Common myeloid progenitor, CD34-positive (primary cell): ENCODE measurements at regions not wholly inside any gene's neighbourhood (a gene's known extent, or its start where the extent isn't known, plus 50 kb on each side); places are given as distances from the start of the nearest gene placed in this dataset.

ENCODE experiments used
- CTCF ChIA-PET: fragments of 350-600 bp; sonication (Branson Sonifier 250); formaldehyde crosslinking; loops from one replicate; lab custom pipeline; 2021; ENCODE audit warnings: antibody characterized with exemption; lab: Charles Lee
- POLR2A ChIA-PET: fragments of 350-600 bp; sonication (Branson Sonifier 250); formaldehyde crosslinking; loops from one replicate; lab custom pipeline; 2021; ENCODE audit warnings: antibody characterized with exemption; lab: Charles Lee
- DNase-seq, 3 donors: peaks; one replicate each; pipeline versions ENCODE4 v3.0.0 to v3.0.0-alpha.2; 2013
- H3K27ac ChIP-seq, 2 experiments: 1 replicate in 1 of 2; 2 replicates in 1 of 2; pipeline ENCODE4 v1.7.0; 2013; ENCODE audit warnings: inconsistent platforms in 2 of 2, low read length in 2 of 2, mild to moderate bottlenecking in 2 of 2, low read depth in 1 of 2, moderate library complexity in 1 of 2; ENCODE audit not compliant: severe bottlenecking in 2 of 2, insufficient read depth in 1 of 2, poor library complexity in 1 of 2
- H3K27me3 ChIP-seq, 5 experiments: replicated peaks in 2 of 5; 1 replicate in 3 of 5; 2 replicates in 2 of 5; pipeline versions ENCODE4 v1.6.1 to v1.7.0; 2013; ENCODE audit warnings: low read length in 4 of 5, mild to moderate bottlenecking in 2 of 5, moderate library complexity in 2 of 5, inconsistent platforms in 1 of 5; ENCODE audit not compliant: insufficient read depth in 5 of 5, control insufficient read depth in 4 of 5
- H3K36me3 ChIP-seq, 4 experiments: 1 replicate in 2 of 4; 2 replicates in 2 of 4; pipeline versions ENCODE4 v1.6.1 to v1.7.0; 2013; ENCODE audit warnings: low read length in 3 of 4, control low read depth in 1 of 4, mild to moderate bottlenecking in 1 of 4; ENCODE audit not compliant: control insufficient read depth in 4 of 4, insufficient read depth in 4 of 4
- H3K4me1 ChIP-seq, 4 experiments: 1 replicate in 3 of 4; 2 replicates in 1 of 4; pipeline versions ENCODE4 v1.6.1 to v1.7.1; 2013; ENCODE audit warnings: low read length in 3 of 4, mild to moderate bottlenecking in 3 of 4, control low read depth in 1 of 4, inconsistent platforms in 1 of 4, moderate library complexity in 1 of 4; ENCODE audit not compliant: control insufficient read depth in 4 of 4, insufficient read depth in 4 of 4; ENCODE audit errors: control extremely low read depth in 1 of 4
- H3K4me3 ChIP-seq, 7 experiments: 1 replicate in 4 of 7; 2 replicates in 3 of 7; pipeline versions ENCODE4 v1.5.1 to v1.7.0; 2013; ENCODE audit warnings: mild to moderate bottlenecking in 7 of 7, low read length in 6 of 7, moderate library complexity in 6 of 7, inconsistent platforms in 2 of 7, low read depth in 2 of 7, control low read depth in 1 of 7; ENCODE audit not compliant: insufficient read depth in 4 of 7, control insufficient read depth in 1 of 7; ENCODE audit errors: extremely low read depth in 1 of 7
- H3K9me3 ChIP-seq, 5 experiments: 1 replicate in 4 of 5; 2 replicates in 1 of 5; pipeline versions ENCODE4 v1.6.1 to v1.7.1; 2013; ENCODE audit warnings: low read length in 4 of 5, mild to moderate bottlenecking in 2 of 5, inconsistent platforms in 1 of 5, low read depth in 1 of 5, moderate library complexity in 1 of 5; ENCODE audit not compliant: control insufficient read depth in 4 of 5, insufficient read depth in 2 of 5; ENCODE audit errors: control extremely low read depth in 1 of 5
- WGBS: methylation state at CpG from one replicate; pipeline ENCODE4 v1.1.5; 2013; ENCODE audit not compliant: insufficient coverage; 5-methylcytosine and 5-hydroxymethylcytosine counted together

DNA sequence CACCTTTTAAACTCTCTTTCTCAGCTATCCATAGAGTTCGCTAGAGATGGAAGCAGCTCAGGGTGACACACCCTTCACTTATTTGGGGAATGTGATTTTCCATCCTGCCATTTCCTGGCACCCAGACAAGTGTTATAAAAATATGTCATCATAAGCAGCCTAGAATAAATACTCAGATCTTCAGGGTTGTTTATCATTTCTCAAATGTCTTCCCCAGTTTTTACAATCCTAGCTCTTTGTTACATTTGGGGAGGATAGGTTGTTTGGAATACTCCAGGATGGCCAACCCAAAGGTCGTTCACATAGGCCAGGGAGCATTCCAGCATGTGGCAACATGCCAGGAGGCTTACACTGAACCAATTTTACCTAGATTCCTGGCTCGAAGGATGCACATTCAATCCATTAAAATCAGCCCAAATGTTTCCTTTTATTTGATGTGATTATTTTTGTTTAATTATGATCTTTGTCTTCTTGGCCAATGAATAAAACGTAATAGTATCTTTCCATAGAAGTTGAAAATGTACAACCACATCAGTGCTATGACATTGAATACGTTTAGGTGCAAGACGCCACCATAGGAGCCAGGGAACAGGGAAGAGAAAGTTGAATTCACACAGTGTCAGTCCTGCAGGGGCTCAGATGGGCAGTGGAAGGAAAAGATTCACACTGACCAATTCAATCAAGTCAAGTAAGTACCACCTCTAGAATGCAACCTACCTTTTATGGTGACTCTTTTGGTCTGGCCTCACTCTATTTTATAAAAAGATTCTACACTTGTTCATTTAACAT is 537.7 kb upstream of the MDFIC2 start:
- ChIA-PET POLR2A (no interaction called here), CTCF (no interaction called here)
- H3K4me3 ChIP-seq: no peak overlapping the region
- H3K27me3 ChIP-seq: no peaks in the 10 kb centered on the region
- no peaks in the 10 kb centered on the region for H3K36me3 ChIP-seq
- WGBS: 95% methylated on average over 4 of the region's 6 CpGs
- no peak for DNase-seq
- H3K27ac ChIP-seq: no peak overlapping the region
- H3K4me1 ChIP-seq: no peaks in the 10 kb centered on the region
- no peaks in the 10 kb centered on the region for H3K9me3 ChIP-seq

DNA sequence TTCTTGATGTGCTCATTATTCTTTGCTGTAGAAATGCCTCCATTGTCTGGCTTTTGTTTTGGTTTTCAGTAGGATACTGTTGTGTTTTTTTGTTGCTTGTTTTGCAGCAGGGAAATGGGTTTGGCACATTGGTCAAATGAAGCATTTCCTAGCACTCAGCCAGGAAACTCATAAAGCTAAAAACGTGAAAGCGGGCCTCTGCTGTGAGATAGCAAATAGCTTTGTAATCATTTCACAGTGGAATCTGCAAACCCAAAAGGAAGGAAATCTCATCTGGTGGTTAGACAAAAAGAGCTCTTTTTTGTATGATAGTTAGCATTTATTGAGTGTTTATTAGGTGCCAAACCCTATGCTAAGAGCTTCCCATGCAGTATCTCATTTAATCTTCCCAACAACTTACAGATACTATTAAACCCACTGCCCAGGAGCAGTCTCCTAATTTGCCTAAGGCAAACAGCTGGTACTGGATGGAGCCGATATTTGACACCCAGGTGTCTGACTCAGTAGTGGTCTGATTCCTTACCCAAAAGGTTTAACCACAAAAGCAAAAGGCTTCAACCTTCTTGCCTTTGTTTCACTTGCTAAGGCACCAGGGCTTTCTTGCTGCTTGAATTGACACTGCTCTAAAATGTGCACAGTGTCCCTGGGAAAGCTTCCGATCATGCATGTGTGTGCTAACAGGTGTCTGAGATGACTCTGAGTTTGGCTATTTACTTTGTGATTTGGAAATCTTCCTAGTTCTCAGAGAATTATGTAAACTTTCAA is 527.9 kb upstream of the MDFIC2 start:
- Histone ChIP-seq H3K4me1 (no peaks in the 10 kb centered on the region), H3K27me3 (no peaks in the 10 kb centered on the region), H3K36me3 (no peaks in the 10 kb centered on the region), H3K27ac (no peak overlapping the region), H3K9me3 (no peaks in the 10 kb centered on the region), H3K4me3 (no peak overlapping the region)
- 71% methylated on average over 3 of the region's 4 CpGs for WGBS
- POLR2A ChIA-PET: no interaction called here
- no peak for DNase-seq
- CTCF ChIA-PET: no interaction called here

DNA sequence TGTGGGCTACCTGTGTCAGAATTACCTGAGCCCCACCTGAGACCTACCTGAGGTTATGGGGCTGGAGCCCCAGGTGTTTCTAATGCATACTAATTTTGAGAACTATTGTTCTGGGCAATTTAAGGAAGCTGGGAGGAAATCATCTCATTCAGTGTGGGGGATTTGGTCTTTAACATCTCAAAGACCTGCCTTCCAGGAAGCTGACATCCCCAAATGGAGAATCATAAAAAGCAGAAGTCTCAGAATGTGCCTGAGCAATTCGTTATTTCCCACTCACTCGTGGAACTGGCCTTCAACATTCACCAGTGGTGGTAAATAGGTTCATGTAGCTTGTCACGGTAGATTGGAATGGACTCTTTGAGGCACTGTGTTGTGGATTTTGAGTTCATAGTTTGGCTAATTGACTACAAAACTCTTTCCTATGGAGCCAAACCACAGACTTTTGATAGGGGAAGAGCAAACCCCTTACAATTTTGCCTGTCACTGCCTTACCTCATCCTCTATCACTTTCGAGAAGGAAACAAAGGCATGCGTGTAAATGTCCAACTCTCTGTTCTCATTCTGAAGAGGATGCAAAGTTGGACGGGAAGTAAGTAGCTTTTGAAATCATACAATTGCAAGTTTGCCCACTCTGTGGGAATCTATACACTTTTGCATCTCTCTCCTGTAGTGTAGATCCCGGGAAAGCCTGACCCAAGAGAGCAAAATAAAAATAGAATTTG is 521.0 kb upstream of the MDFIC2 start:
- Histone ChIP-seq H3K4me1 (peaks cover 0 to 10% (median 0%) of the 10 kb centered on the region in 4 experiments), H3K9me3 (no peaks in the 10 kb centered on the region), H3K27ac (no peak overlapping the region), H3K27me3 (no peaks in the 10 kb centered on the region), H3K36me3 (no peaks in the 10 kb centered on the region), H3K4me3 (no peak overlapping the region)
- POLR2A ChIA-PET: no interaction called here
- DNase-seq: peak in 2 of 3 donors; percentile 20 to 34
- WGBS: 65% methylated on average over 6 of the region's 7 CpGs
- CTCF ChIA-PET: interaction anchor here (2.3 kb wide), 1 partner anchor 12 kb away, joined by 6 read pairs; no protein-coding TSS in a partner anchor

DNA sequence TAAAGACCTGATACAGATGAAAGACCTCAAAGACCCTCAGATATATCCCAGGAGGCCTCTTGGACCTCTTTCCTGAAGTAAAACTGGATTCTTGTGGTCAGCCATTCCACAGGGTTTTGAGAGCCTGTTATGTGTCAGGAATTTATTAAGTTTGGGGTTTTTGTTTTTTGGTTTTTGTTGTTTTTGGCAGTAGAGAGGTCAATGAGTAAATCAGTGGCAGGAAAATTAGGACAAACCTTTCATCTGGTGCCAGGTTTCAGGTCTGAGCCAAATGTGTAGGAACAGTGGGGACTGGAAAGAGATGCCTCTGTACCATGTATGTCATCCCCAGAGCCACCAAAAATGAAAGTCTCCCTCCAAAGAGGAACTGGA is 520.4 kb upstream of the MDFIC2 start:
- Histone ChIP-seq H3K9me3 (no peaks in the 10 kb centered on the region), H3K4me1 (peaks cover 0 to 10% (median 0%) of the 10 kb centered on the region in 4 experiments), H3K27ac (no peak overlapping the region), H3K36me3 (no peaks in the 10 kb centered on the region), H3K4me3 (no peak overlapping the region), H3K27me3 (no peaks in the 10 kb centered on the region)
- ChIA-PET CTCF (interaction anchor here (2.3 kb wide), 1 partner anchor 12 kb away, joined by 6 read pairs; no protein-coding TSS in a partner anchor), POLR2A (no interaction called here)
- no peak for DNase-seq

DNA sequence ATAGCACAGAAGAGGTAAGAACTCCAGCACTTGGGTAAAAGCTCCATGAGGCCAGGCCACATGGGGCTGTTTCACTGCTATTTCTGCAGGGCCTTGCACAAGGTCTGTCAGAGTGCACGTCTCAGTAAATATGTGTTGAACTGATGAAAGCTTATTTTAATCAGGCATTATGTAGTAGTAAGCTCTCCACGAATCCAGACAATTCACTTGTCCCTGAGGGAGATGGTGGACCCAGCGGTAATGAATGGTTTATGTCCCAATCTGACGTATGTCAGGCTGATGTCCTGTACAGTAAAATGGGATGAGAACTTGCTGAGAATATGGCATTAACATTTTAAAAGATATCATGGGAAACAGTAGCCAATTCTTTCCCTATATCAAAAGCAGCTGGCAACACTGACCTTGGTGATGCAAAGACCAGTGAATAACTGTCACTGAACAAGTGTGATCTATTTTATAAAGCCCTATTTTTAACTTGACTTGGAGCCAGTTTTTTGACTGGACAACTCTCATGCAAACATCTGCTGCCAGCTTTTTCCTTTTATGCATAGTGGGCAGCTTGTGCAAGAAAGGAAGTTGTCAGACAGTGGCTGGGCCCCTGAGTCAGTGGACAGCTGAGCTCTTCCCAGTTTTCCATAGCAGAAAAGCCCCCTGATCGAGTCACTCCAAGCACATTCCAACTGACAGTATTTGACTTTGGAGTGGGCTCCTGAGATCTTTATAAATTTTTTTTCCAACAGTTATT is 519.8 kb upstream of the MDFIC2 start:
- Histone ChIP-seq H3K27me3 (no peaks in the 10 kb centered on the region), H3K36me3 (no peaks in the 10 kb centered on the region), H3K4me1 (peaks cover 0 to 10% (median 0%) of the 10 kb centered on the region in 4 experiments), H3K27ac (no peak overlapping the region), H3K9me3 (no peaks in the 10 kb centered on the region), H3K4me3 (no peak overlapping the region)
- ChIA-PET POLR2A (no interaction called here), CTCF (interaction anchor here (2.3 kb wide), 1 partner anchor 11 kb away, joined by 6 read pairs; no protein-coding TSS in a partner anchor)
- 94% methylated on average over 2 of the region's 5 CpGs for WGBS
- no peak for DNase-seq

DNA sequence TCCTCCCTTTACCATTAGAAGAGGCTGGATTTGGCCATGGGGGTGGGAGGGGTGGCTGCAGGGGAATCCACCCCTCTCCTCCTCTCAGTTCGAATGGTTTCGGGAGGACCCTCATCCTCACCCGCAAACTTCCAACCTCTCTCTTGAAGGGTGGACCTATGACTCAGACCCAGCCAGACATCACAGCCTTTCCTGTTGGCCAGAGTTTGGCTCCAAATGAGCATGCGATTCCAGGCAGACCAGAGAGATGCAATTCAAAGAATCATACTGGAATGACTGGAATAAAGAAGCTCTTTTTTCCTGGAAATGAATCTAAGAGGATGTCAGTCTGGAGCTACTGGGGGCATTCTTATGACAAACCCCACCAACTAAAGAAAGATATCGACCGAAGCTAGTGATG is 516.7 kb upstream of the MDFIC2 start:
- DNase-seq: no peak
- Histone ChIP-seq H3K36me3 (no peaks in the 10 kb centered on the region), H3K4me3 (no peak overlapping the region), H3K4me1 (peaks cover 0 to 10% (median 0%) of the 10 kb centered on the region in 4 experiments), H3K9me3 (peaks cover 0 to 2% (median 0%) of the 10 kb centered on the region in 5 experiments), H3K27ac (no peak overlapping the region), H3K27me3 (no peaks in the 10 kb centered on the region)
- ChIA-PET CTCF (no interaction called here), POLR2A (no interaction called here)
- WGBS: 100% methylated on average over 1 of the region's 6 CpGs
